ENCODE measurements at regions not wholly inside any gene's neighbourhood (a gene's known extent, or its start where the extent isn't known, plus 50 kb on each side); places are given as distances from the start of the nearest gene placed in this dataset.
A peak's percentile ranks its signal among the peaks of the same experiment; 100 is the strongest.
"Not testable (repeated sequence)": the region's sequence is repeated elsewhere in the genome, so short reads cannot be mapped to it uniquely, and the experiment has no call there.

DNA sequence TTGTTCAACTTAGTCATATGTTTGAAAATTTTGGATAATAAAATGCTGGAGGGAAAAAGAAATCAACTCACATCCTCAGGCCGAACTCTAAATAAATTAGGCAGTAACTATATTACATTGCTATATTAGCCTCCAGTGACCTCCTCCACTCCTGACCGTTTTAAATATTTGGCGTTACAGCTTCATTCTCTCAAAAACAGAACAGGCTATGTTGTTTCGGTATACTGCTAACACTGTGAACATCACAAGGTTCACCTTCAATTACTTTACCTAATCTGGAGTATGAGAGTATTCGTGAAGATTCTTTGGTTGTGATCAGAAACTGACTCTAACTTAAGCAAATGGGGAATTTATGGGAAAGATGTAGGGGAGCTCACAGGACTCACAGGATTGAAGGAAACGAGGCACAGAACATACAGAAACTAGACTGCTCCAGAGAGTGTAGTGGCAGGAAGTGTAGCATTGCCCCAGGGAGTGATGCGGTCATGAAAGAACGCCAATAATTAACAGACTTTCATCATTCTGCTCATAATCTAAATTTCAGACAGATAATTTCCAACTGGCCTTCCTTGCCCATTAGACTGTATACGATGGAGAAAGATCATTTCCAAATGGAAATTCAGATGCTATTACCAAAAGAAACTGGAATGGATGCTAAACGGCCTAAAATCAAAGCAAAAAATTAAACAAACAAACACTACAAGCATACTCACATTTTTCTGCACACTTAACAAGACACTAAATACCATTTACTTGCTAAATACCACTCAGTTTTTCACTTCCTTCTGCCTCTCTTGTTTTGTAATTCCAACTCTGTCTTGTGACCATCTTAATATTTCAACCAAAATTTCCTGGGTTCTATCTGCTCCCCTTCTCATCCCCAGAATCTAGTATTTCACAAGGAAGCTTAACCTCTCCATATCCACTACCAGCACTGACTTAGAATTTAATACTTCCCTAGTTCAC, 110.1 kb upstream of the LPAR1 start:
- DNase-seq (ENCODE audit: low read depth) = no peak

- DNase-seq (ENCODE audit: low read depth) = no peak
Observed at GRCh38 chr9:111147041-111147440, 108.8 kb upstream of the LPAR1 start.

- DNase-seq (ENCODE audit: low read depth) = no peak
Observed at GRCh38 chr9:111144741-111145140, 106.5 kb upstream of the LPAR1 start.

DNA sequence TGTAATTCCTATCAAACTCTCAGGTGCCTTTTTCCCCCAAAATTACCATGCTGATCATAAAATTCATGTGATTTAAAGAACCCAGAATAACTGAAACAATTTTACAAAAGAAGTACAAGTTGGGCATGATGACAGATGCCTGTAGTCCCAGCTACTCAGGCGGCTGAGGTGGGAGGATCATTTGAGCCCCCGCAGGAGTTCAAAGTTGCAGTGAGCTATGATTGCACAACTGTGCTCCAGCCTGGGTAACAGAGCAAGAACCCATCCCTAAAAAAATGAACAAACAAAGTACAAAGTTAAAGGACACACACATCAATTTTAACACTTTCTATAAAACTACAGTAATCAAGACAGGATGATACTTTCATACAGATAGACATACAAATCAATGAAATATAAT, 97.9 kb upstream of the LPAR1 start:
- no peak for DNase-seq (ENCODE audit: low read depth)

DNA sequence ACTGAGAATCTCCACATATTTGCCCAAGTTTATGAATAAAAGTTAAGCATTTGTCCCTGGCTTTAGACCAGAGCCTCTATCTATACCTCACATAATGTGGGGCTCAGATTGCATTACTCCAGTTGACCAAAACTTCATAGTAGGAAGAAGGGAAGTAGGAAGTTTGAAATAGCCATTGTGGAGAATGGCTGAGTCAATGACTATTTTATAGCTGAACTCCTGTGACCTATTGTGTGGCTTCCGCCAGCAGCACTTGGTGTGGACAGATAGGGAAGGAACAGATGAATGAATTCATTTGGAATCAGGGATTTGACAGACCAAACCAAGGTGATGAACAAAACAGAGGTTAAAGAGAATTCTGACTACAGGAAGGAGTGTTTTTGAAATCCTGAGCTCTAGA, 92.9 kb upstream of the LPAR1 start:
- DNase-seq (ENCODE audit: low read depth) = no peak

- no peak for DNase-seq (ENCODE audit: low read depth)
Observed at GRCh38 chr9:111120526-111120925, 82.3 kb upstream of the LPAR1 start.

DNA sequence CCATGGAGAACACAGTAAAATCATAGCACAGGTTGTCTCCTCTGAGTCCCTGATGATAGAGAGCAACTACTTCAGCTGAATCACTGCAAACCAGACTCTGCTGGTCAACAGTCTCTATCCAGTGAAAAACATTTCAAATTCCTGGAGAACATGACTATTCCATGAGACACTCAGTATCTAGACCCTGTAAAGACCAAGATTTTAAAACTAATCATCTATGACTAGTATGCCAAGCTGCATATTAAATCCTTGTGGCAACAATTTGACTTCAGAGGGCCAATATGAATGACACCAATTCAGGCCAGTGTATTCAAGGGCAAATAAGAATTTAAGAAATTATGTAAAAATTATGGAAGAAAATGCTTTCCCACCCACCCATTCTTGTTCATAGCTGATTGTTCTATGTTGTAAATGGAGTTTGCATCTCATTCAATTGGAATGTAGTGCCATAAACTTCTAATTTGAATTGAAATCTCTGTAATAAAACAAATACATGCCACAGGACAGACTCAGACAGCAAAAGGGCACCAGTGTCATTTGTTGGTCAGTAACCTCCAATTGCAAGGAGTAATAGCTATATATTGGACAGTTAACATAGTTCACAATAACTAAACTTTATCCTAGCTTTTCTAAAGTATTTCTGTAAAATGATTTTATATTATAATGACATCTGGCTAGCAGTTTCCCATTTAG, 80.1 kb upstream of the LPAR1 start:
- DNase-seq (ENCODE audit: low read depth) = peak; percentile 34

DNA sequence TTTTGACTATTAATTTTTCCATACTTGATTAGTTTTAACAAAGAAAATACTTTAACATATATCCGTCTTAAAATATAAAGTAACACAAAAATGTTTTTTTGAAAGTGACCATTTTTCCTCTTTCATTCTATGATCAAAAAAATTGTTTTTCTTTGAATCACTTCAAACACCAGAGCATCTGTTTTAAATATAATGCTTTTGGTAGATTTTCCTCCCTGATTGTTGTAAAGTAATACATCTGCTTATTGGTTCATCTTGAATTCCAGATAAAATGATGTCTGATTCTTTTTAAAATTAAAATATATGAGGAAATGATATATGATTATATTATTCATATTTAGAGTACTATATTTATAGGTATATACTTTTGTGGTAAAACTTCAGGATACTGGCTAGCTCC, 76.2 kb upstream of the LPAR1 start:
- no peak for DNase-seq (ENCODE audit: low read depth)

GRCh38 chr9:111113712-111114111, 75.4 kb upstream of the LPAR1 start:
- DNase-seq (ENCODE audit: low read depth) = no peak

DNA sequence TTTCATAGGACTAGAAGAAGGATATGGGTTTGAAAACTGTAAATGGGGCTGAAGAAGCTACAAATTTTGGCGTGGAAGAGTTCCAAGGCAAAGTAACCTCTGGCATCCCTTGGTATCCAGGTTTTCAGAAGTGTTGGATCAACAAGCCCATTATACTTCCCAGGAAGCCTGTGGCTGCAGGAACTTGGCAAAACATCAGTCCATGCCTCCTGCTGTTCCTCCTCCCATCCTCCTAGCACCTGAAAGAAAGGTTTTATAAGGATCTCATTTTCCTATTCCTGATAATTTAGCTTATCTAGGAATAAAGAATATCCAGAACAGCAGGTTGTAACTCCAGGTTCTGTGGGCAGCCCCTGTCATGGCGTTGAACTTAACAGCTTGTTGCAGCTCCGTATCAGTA, 72.5 kb upstream of the LPAR1 start:
- DNase-seq (ENCODE audit: low read depth) = no peak

- peak; percentile 57 for DNase-seq (ENCODE audit: low read depth)
Observed at GRCh38 chr9:111108946-111109345, 70.7 kb upstream of the LPAR1 start.

GRCh38 chr9:111107141-111107540, 68.9 kb upstream of the LPAR1 start:
- no peak for DNase-seq (ENCODE audit: low read depth)

- DNase-seq (ENCODE audit: low read depth) = no peak
Observed at GRCh38 chr9:111106202-111106601, 67.9 kb upstream of the LPAR1 start.

DNA sequence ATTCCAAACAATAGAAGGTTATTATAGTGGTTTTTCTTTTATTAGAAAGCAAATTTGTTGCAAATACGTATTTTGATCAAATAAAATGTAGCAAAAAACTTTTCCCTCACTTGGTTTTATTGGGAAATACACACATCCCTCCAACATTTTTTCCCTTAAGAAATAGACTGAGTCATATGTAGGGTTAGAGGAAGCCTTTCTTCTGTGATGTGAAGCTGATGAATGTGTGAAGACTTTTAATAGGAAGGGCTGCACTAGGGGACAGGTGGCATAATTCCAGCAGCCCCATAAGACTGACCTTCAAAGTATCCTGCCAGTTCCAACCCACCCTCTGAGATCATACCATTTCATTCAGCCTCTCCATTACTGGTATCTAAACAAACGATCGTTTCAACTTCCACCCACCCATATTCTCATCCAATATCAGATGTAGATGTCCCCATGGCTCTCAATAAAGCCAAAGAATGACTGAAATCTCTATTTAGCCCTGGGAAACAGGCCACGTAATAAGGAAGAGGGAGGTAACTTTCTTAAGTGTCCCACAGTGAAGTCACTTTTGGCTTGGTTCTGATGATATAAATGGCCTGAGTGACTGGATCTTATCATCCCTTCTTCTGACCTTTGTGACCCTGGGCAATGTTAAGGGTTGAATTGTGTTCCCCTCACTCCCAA, 64.7 kb upstream of the LPAR1 start:
- no peak for DNase-seq (ENCODE audit: low read depth)

DNA sequence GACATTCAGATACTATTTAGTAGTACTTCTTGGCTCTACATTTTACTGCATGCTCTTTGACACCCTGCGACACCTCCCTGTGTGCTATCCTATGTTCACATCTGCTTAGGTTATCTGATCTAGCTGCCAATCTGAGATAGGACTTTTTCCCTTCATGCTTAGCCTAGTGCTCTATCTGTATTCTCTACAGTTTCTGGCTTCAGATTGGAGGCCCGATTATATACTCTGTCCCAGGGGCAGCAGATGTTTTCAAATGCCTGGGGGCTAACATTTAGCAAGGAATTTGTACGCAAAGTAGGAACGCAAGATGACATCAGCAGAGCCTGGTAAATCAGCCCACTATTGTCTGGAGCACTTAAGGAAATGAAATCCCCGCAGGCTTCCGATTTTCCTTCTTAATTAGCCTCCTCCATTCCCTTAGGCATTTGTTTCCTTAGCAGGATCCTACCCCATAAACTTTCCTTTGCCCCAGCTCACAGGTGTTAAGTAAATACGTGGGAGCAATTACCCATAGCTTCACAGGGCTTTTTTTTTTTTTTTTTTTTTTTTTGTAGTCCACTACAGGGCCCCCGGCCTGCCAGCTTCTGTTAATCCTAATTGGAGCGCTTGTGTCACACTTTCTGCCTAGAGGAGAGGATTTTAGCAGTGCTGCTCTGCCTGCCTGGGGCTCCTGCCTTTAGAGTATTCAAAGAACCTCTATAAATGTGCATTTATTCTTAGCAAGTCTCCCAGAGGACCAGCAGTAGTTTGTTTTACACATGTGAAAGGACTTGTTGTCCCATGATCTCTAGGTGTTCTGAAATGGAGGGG, 61.1 kb upstream of the LPAR1 start:
- no peak for DNase-seq (ENCODE audit: low read depth)

DNA sequence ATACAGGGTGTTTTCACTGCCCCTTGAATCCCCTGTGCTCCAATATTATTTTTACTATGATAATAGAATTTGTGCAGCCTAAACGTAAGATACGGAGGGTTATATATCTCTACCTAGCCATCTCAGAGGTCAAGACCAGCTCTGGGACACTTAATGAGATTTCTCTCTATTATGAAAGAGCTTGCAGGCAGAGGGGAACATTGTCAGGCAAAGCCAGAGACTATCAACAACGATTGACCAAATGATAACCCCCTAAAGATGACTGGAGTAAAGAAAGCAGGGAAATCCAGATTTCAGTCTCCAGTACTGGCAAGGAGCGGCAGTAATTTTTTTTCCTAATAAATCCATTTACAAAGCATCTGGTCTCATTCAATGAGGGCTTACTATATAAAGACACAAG, 59.8 kb upstream of the LPAR1 start:
- no peak for DNase-seq (ENCODE audit: low read depth)

DNA sequence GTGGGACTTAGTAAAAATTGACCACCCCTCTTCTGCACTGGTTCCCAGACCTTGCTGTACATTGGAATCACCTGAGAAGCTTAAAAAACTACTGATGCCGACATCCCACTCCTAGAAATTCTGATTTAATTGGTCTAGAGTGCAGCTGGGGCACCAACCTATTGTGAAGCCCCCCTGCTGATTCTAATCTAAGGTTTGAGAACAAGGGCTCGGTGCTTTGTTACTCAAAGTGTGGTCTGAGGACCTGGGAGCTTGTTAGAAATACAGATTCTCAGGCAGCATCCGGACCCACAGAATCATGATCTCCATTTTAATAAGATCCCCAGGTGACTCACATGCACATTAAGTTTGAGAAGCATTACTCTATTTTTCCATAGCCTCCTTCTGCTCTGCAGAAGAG, 57.8 kb upstream of the LPAR1 start:
- DNase-seq (ENCODE audit: low read depth) = no peak

- no peak for DNase-seq (ENCODE audit: low read depth)
Observed at GRCh38 chr9:111095441-111095840, 57.2 kb upstream of the LPAR1 start.

DNA sequence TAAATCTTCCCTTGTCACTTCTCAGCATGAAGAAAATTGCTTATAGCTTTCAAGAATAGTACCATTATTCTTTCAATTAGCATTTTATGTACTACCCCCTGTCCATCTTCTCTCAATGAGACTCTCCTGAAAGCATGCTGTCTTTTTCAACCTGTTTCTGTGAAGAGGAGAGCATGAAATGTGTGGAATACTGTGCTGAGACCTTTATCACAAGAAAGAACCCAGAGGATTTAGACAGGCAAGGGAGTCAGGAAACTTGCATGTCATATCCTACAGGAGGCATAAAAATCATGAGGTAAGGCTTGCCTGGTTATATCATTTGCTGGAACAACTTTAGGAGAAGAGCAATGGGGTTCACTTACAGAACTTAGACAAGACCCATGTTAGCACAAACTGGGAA, 56.7 kb upstream of the LPAR1 start:
- DNase-seq (ENCODE audit: low read depth) = no peak

DNA sequence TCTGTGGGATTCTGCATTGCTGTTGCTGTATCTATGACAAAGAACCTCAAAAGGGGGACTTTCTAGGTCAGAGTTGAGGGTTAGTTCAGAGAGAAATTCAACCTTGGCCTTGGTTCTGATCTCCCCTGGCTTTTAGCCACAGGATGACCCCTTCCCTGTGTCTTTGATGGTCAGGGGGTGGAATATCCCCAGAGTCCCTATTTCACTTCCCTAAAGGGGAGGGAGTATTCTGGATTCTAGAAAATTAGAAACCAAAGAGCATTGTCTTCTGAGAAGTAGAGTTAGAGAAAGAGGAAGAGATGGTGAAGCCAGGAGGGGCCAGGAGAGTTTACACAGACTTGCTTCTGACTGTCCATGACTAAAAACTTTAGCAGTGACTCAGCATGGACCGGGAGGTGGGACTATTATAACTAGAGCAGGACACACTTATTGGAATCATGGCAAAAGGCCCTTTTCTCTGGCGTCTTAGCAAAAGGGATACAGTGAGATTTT, 56.2 kb upstream of the LPAR1 start:
- DNase-seq (ENCODE audit: low read depth) = peak; percentile 56

- DNase-seq (ENCODE audit: low read depth) = not testable (repeated sequence)
Observed at GRCh38 chr9:111092167-111092566, 53.9 kb upstream of the LPAR1 start.
